ENCODE measurements at regions not wholly inside any gene's neighbourhood (a gene's known extent, or its start where the extent isn't known, plus 50 kb on each side); places are given as distances from the start of the nearest gene placed in this dataset.
"Not testable (repeated sequence)": the region's sequence is repeated elsewhere in the genome, so short reads cannot be mapped to it uniquely, and the experiment has no call there.

DNA sequence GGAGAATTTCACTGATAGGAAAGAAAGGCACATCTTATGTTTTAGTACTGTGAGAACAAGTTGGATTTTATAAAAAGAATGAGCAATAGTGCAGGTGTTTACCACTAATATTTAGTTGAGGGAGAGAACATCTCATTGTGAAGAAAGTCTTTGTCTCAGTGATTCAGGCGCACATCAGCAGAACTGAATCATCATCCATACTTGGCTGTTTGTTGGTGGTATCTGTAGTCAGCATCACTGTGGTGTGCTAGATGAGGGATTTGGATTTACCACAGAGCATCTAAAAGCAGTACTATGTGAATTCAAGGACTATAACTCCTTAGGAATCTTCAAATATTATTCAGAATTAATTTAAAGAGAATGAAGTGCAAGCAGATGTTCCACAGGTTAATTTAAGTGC lies 1380.5 kb upstream of the ATXN8OS start:
- Mint-ChIP-seq H3K9me3 (no peaks in the 10 kb centered on the region), H3K27me3 (ENCODE audit: low read depth) (no peaks in the 10 kb centered on the region), H3K4me1 (no peaks in the 10 kb centered on the region), H3K36me3 (ENCODE audit: low read depth) (no peaks in the 10 kb centered on the region), H3K27ac (no peak overlapping the region), H3K4me3 (no peak overlapping the region)
- TF ChIP-seq, protein P1, sequence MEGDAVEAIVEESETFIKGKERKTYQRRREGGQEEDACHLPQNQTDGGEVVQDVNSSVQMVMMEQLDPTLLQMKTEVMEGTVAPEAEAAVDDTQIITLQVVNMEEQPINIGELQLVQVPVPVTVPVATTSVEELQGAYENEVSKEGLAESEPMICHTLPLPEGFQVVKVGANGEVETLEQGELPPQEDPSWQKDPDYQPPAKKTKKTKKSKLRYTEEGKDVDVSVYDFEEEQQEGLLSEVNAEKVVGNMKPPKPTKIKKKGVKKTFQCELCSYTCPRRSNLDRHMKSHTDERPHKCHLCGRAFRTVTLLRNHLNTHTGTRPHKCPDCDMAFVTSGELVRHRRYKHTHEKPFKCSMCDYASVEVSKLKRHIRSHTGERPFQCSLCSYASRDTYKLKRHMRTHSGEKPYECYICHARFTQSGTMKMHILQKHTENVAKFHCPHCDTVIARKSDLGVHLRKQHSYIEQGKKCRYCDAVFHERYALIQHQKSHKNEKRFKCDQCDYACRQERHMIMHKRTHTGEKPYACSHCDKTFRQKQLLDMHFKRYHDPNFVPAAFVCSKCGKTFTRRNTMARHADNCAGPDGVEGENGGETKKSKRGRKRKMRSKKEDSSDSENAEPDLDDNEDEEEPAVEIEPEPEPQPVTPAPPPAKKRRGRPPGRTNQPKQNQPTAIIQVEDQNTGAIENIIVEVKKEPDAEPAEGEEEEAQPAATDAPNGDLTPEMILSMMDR (IDR thresholded peaks at IDR 0.05; ENCODE audit: unreplicated experiment in 3 of 3) = no peak

DNA sequence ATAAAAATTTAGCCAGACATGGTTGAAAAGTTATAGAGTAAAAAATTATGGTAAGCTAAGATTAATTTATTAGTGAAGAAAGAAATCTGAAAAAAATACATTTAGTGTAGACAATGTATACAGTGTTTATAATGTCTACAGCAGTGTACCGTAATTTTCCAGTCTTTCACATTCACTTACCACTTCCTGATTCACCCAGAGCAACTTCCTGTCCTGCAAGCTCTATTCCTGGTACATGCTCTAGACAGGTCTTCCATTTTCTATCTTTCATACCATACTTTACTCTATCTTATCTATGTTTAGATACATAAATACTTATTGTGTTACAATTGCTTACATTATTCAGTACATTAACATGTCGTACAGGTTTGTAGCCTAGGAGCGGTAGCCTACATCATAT lies 1387.8 kb upstream of the ATXN8OS start:
- H3K36me3 Mint-ChIP-seq (ENCODE audit: low read depth) = no peaks in the 10 kb centered on the region
- no peak overlapping the region for H3K27ac Mint-ChIP-seq
- no peaks in the 10 kb centered on the region for H3K9me3 Mint-ChIP-seq
- no peaks in the 10 kb centered on the region for H3K27me3 Mint-ChIP-seq (ENCODE audit: low read depth)
- H3K4me1 Mint-ChIP-seq = no peaks in the 10 kb centered on the region
- TF ChIP-seq, protein P1 (IDR thresholded peaks at IDR 0.05; ENCODE audit: unreplicated experiment in 3 of 3) = no peak
- no peak overlapping the region for H3K4me3 Mint-ChIP-seq

DNA sequence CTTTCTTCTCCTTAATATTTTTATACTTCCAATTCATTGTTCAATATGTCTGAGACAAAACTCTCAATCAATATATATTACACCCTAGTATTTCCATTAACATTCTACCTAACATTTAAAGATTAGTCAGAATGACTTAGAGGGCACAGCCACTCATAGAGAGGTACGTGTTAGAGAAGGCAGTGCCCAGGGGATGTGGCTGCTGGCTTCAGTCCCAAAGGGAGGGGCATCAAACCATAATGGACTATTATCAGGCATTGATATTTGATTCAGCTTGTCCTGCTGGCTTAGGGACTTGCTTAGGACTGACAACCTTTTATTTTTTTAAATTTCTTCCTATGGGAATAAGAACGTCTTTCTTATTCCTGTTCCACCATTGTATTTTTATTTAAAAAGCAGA lies 1392.0 kb upstream of the ATXN8OS start:
- Mint-ChIP-seq H3K36me3 (ENCODE audit: low read depth) (no peaks in the 10 kb centered on the region), H3K9me3 (no peaks in the 10 kb centered on the region), H3K4me3 (no peak overlapping the region), H3K27me3 (ENCODE audit: low read depth) (no peaks in the 10 kb centered on the region), H3K4me1 (no peaks in the 10 kb centered on the region), H3K27ac (no peak overlapping the region)
- TF ChIP-seq, protein P1 (IDR thresholded peaks at IDR 0.05; ENCODE audit: unreplicated experiment in 3 of 3) = no peak

DNA sequence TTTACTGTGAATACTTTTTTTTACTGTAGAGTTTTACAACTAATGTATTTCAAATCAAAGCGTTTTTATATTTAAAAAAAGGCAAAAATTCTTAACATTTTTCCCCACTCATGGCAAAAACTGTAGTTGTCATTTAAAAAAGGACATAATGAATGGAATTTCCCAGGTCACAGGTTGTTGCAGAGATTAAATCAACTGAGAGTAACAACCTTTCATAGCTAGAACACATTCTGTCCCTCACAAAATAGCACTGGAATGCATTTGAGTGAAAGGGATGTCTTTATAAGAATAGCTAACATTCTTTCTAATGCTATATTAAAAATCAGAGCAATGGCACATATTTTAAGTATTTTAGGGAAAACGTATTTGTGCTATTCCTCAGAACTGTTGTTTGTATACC lies 1393.3 kb upstream of the ATXN8OS start:
- Mint-ChIP-seq H3K4me1 (no peaks in the 10 kb centered on the region), H3K4me3 (no peak overlapping the region), H3K36me3 (ENCODE audit: low read depth) (no peaks in the 10 kb centered on the region), H3K27me3 (ENCODE audit: low read depth) (no peaks in the 10 kb centered on the region), H3K27ac (no peak overlapping the region), H3K9me3 (no peaks in the 10 kb centered on the region)
- TF ChIP-seq, protein P1 (IDR thresholded peaks at IDR 0.05; ENCODE audit: unreplicated experiment in 3 of 3) = no peak

DNA sequence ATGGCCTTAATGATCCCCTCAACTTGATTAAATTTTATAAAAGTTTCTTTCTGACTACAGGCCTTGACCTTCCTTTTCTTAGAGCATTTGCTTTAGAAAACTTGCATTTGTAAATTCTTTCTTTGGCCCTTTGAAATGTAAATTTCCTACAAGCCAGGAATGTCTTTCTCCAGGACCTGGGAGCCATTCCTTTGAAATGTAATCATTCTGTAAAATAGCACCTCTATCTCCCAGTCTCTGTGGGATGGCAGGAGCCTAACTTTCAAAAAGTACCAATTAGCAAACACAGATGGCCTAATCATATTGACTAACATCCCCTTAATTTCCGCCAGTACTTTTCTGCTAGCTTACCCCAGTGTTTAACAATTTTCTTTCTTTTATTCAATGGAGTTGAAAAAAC lies 1394.2 kb upstream of the ATXN8OS start:
- TF ChIP-seq, protein P1 (IDR thresholded peaks at IDR 0.05; ENCODE audit: unreplicated experiment in 3 of 3) = no peak
- H3K36me3 Mint-ChIP-seq (ENCODE audit: low read depth) = no peaks in the 10 kb centered on the region
- H3K9me3 Mint-ChIP-seq = no peaks in the 10 kb centered on the region
- H3K4me1 Mint-ChIP-seq = no peaks in the 10 kb centered on the region
- H3K27me3 Mint-ChIP-seq (ENCODE audit: low read depth) = peaks cover under 1% of the 10 kb centered on the region
- H3K27ac Mint-ChIP-seq = no peak overlapping the region
- no peak overlapping the region for H3K4me3 Mint-ChIP-seq

DNA sequence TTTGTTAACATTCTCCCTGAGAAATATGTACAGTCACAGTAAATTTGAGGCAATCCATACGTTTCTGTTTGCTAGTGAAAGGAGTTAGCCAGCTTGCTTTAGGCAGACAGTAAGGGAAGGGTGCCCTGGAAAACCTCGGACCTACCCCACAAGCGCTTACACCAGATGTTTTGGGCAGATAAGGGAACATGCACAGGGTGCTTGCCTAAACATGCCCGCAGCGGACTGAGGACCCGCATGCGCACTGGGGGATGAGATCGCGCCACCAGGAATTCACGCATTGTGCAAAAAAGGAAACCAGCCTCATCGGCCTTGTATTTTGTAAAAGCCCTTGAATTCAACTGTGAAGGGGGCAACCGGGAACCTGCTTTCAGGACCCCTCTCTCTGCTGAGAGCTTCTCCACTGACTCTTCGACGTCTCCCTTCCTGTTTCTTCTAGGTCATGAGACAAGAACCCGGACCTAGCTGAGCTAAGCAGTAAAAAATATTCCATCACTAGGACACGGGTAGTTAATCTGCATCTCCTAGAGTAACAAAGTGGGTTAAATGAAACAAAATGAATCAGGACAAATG lies 1399.2 kb upstream of the ATXN8OS start:
- no peak overlapping the region for H3K27ac Mint-ChIP-seq
- no peaks in the 10 kb centered on the region for H3K4me1 Mint-ChIP-seq
- H3K27me3 Mint-ChIP-seq (ENCODE audit: low read depth) = peaks cover 7% of the 10 kb centered on the region

DNA sequence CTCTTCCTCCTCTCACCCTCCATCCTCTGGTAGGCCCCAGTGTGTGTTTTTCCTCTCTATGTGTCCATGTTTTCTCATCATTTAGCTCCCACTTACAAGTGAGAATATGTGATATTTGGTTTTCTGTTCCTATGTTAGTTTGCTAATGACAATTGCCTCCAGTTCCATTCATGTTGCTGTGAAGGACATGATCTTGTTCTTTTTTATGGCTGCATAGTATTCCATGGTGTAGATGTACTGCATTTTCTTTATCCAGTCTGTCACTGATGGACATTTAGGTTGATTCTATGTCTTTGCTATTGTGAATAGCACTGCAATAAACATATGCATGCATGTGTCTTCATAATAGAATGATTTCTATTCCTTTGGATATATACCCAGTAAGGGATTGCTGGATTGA lies 1401.6 kb upstream of the ATXN8OS start:
- not testable (repeated sequence) for H3K4me3 Mint-ChIP-seq; H3K27ac Mint-ChIP-seq; H3K27me3 Mint-ChIP-seq (ENCODE audit: low read depth); H3K4me1 Mint-ChIP-seq; H3K36me3 Mint-ChIP-seq (ENCODE audit: low read depth); H3K9me3 Mint-ChIP-seq

More for the DNA sequence above, 1399.2 kb upstream of the ATXN8OS start:
- Mint-ChIP-seq H3K4me3 (no peak overlapping the region), H3K36me3 (ENCODE audit: low read depth) (no peaks in the 10 kb centered on the region), H3K9me3 (peaks cover 3% of the 10 kb centered on the region)
- TF ChIP-seq, protein P1 (IDR thresholded peaks at IDR 0.05; ENCODE audit: unreplicated experiment in 3 of 3) = no peak

Measured in nephron (organoid).